UCSD-AML1 (cell line): ENCODE measurements at regions not wholly inside any gene's neighbourhood (a gene's known extent, or its start where the extent isn't known, plus 50 kb on each side); places are given as distances from the start of the nearest gene placed in this dataset.

Experiments used
- DNase-seq: peaks from one replicate; lab custom pipeline; 2025; ENCODE audit not compliant: unreplicated experiment; lab: John Stamatoyannopoulos, UW

DNA sequence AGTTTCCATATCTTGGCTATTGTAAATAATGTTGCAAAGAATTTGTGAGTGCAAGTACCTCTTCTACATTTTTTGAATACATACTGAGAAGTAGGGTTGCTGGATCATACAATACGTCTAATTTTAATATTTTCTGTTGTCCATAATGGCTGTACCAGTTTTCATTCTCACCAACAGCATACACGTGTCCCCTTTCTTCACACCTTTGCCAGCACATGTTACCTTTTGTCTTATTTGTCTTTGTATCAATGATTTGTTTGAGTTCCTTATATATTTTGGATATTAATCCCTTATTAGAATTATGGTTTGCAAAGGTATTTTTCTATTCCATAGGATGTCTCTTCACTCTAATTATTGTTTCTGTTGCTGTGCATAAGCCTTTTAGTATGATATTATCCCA lies 904.3 kb downstream of the METTL15 start:
- no peak for DNase-seq

DNA sequence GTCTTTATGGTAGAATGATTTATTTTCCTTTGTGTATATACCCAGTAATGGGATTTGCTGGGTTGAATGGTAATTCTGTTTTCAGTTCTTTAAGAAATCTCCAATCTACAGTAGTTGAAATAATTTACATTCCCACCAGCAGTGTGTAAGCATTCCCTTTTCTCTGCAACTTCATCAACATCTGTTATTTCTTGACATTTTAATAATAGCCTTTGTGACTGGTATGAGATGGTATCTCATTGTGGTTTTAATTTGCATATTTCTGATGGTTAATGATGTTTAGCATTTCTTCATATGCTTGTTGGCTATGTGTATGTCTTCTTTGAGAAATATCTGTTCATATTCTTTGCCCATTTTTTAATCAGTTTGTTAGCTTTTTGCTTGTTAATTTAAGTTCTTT lies 901.2 kb downstream of the METTL15 start:
- no peak for DNase-seq

DNA sequence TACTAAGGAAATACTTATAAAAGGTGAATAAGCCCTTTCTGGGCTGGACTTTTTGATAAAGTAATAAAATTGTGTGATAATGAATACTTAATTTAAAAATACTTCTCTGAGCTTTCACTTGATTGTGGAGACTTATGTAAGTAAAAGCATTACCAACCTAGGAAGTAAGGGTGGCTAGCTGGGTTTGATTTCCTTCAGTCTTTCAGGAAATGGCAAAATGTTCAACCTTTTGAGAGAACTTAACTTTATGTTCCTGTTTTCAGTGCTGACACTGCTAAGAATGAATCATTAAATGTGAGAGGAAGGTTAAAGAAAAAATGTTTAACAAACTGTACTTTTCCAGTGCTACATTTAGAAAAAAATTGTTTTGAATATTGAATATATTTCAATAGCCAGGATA lies 900.3 kb downstream of the METTL15 start:
- DNase-seq: no peak

DNA sequence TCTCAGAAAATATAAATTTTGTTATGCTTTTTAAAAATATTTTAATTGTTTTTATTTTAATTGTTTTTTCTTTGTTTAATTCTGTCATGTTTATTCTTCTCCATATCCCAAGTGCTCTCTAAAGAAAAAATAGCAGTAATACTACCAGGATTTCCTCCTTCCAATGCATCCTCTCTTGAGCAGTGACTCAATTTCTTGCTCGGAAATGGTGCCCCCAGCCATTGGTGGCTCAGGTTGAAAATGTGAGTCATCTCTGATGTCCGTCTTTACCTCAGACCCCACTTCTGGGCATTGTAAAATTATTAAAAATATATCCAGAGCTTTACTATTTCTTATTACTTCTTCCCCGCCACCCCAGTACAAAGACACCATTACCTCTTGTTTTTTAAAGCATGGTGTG lies 898.5 kb downstream of the METTL15 start:
- DNase-seq: no peak

DNA sequence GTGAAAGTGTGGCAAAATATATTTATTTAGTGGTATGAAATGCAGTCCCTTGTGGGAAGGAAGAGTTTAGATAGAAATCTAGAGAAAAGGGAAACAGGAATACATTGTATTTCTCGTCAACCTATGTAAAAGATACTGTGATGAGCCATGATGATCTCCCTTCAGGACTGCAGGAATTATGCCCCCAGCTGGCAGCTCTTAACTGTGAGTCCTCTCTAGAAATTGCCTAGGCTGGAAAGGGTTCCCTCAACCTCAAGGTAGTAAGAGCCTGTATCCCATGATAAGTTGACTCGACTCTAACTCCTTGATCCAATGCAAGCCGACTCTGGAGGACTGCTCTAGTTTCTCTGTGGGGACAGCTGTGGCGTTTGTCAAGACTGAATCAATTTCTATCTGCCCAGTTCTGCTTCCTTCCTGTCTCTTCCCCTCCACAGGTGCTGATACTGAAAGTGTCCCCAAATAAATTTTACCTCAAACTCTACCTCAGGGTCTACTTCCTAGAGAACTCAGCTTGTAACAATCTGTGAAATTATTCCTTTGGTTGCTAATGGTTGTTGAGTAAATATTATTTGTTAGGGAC lies 897.3 kb downstream of the METTL15 start:
- no peak for DNase-seq

DNA sequence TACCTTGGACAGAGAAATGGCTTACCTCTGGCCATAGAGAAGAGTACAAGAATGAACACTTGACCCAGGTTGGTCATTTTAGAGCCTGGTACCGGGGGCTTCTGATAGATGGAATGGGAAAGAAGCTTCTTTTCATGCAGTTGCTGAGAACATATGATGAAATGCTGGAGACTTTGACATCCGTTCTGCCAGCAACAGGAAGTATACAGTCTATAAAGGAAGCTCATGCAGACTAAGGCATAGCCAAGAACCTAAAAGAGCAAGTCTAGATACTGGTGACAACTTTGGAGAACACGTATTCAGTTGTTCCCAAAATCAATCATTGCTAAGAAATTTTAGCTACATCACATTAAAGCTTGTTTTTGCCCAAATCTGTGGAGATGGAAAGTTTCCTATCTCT lies 894.6 kb downstream of the METTL15 start:
- DNase-seq: no peak

DNA sequence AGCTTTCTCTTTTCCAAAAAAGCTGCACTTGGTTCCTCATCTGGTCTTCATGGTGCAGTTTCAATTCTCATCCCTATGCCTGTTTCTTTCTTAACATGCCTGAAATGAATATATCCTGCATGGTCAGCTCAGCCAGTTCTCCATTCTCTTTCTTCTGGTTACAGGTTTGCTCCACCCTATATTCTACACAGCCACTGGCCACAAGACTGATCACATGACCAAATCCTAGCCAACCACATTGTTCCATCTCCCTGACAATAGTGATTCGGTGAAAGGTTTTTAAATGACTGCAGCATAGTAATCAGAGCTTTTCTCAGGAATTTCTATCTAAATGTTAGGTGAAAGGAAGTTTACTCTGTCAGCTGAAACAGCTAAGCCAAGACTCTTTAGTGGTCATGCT lies 891.4 kb downstream of the METTL15 start:
- no peak for DNase-seq

DNA sequence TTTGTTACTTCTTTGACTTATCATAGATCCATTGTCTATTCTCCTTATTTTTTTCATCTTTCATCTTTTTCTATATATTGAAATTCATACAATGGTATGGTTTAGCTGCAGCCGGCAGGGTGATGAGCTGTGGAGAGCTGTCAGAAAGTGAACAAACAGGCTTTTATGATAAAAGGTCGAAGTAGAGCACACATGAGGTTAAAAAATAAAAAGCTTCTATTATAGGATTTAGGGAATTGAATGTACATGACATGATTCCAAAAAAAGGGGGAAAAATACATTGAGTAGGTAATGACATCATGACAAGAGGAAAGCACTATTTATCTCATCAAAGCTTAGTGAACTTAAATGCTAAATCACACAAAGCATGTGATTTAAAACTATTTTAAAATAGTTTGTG lies 884.8 kb downstream of the METTL15 start:
- no peak for DNase-seq

DNA sequence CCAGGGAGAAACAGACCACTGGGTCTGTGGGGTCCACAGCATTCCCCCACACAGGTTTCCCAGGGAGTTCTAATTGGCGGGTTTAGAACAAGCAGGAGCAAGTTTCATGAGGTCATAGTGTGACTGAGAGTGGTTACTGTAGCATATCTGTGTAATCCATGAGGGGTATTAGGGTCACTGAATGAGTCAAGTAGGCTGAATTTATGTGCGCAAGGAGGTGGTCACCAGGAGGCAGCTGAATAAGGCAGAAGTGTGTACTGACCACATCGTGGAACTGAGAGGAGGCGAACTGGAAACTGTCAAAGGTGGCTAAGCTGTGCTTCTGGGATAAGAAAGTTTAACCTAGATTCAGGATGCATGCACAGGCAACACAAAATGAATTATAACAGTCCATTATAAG lies 876.0 kb downstream of the METTL15 start:
- DNase-seq: no peak

DNA sequence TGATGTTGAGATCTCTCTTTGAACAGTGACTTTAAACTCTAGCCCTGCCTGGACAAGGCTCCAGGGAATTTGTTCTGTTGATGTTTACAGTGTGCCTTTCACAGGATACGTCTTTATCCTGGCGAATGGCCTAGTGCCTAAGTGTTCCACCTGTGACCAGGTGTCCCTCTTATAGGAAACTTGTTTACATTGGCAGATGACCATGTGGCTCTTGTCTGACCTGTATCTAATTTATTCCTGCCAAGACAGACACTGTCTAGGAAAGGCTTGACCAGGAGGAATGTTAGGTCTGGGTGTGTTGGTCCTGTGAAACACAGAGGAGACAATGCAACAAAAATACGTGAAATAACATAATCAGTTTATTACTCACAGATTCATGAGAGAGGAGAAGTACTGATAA lies 875.6 kb downstream of the METTL15 start:
- DNase-seq: no peak

DNA sequence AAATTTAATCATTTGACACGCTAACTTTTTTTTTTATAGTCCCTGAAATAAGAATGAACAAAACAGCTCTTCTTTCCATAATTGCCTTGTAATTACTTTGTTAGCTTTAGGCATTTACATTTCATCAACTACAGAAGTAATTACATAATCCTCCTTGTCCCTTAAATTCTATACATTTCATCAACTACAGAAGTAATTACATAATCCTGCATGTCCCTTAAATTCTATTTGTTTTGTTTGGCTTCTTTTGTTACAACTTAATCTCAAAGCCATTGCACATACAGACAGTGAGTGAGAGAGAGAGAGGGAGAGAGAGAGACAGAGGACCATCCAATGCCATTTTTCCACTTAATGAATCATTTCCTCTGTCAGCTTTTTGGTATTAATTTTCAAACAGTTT lies 873.2 kb downstream of the METTL15 start:
- no peak for DNase-seq

DNA sequence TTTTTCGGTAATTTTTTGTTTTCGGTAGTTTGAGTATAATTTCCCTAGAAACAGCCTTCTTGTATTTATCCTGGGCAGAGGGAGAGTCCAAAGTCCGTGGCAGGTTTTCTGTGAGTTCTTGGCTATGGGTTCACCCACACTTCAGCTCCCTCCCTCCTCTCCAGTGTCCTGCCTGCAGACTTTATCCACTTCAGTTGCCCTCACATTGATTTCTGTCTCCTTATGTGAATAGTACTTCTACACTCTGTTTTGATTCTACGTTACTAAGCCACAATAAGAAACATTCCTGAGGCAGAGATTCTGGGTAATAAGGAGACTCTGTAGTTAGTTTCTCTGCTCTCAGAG lies 868.6 kb downstream of the METTL15 start:
- no peak for DNase-seq

DNA sequence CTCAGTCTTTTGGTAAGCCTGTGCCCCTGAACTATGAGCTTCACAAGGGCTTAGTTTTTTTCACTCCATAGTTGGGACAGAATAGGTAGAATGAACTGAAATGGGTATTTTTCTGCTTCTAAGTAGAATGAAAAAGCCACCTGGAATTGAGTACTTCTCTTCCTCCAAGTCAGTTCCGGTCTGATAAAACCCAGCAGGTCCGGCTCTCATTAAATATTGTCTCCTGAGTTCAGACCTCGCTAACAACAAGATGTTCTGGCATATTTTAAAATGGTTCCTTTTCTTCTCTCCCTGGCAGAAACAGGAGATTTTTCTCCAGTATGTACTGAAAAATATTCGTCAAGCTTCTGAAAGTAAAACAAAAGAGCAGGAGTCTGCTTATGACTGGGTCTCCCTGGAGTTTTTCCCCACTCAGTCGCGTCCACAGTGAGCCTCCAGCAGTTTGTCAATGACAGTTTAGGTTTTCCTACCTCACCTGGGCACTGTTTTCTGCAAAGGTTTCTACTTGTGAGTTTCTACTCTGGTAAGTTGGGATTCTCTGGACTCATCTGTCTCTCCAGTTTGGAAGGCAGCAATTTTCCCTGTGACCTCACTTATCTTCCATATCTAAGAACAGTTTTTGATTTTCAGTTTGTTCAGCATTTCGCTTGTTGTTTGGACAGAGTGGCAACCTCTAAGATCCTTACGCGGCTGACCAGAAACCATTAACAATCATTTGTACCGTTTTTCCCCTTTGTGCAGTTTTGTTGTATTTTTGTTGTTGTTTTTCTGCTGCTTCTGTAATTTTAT lies 868.0 kb downstream of the METTL15 start:
- no peak for DNase-seq

DNA sequence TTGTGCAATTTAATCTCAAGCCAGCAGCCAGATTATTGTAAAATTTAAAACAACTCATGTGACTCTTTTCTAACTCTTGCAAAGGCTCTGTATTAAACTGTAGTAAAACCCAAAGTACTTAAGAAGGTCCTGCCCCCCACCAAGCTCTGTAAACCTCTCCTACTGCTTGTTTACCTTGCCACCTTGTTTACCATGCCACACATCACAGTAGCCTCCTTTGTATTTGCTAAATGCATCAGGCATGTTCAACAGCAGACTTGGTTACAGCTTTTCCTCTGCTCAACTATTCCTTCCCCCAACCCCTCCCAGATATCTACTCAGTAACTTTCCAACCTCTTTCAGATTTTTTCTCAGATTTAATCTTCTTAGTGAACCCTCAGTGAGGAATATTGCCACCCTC lies 861.6 kb downstream of the METTL15 start:
- DNase-seq: no peak

DNA sequence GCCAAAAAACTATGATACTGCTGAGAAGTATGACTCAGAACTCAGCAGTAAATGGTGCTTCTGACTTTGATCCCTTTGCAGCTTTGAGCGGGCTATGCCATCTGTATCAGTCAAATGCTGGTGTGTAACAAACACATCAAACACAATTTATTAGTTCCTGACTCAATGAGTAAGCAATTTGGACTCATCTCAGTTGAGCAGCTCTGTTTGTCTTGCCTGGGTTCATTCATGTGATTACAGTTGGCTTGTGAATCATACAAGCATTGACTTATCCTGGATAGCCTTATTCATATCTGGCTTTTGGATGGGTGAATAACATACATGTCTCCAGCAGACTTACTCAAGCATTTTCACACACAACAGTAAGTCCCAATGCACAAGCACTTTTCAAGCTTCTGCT lies 858.8 kb downstream of the METTL15 start:
- no peak for DNase-seq

DNA sequence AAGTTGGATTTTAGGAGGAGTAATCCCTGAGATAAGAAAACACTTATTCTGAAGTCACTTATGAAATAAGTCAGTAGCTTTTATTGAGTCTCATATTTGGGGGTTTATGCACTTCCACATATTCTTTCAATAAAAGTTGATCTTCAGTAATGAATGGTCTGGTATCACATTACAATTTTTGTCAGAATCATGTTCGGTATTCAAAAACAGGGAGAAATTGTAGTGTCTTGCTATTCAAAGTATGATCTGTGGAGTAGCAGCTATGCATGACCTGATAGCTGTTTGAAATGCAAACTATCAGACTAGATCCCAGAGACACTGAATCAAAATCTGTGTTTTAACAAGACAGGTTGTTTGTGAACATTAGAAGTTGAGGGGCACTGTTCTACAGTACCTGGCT lies 857.6 kb downstream of the METTL15 start:
- DNase-seq: no peak

DNA sequence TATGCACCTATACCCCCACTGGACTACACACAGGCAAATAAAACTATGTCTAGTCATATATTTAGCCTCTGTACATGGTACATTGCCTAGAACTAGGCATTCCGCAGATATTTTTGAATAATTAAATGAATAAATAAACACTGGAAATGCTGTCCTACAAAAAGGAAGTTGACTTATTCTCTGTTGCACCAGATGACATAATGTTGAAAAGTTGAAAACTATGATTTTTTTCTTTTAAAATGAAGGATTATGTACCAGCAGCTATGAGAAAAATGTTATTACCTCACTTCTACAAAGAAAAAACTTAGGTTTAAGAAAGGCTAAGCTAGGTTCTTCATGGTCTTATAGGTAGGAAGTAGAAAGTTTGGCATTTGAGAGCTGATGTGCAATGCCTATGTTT lies 856.6 kb downstream of the METTL15 start:
- no peak for DNase-seq

DNA sequence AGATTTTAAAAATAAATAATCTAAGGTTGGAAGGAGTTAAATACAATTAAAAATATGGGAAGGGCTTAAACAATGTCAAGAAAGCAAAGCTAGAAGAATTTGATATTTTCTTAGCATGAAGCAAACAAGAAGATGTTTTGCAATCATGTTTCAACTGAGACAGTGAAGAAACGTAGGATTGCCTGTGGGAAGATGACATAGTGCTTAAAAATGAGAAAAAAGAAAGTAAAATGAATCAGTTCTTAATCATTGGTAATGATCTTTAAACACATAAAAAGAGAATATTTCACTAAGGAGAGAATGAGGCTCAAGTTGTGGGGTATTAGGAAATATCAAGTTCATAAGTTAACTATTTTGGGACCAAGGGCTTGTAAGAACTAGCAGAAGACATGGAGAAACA lies 855.0 kb downstream of the METTL15 start:
- no peak for DNase-seq

DNA sequence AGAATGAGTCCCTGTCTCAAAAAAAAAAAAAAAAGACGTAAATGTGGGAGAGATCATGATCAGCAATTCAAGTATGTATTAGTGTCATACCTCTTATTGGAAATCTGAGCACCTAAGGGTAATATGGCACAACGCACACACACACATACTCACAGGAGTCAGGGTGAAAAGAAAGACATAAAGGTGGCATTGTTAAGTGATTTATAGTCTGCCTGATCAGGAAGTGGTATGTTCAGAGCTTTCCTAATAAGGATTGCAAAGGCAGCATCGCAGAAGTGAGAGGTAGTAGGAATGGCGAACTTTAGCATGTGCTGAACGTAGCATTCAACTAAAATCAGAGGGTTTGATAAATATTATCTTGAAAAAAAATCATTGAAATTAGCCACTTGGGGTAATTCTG lies 854.3 kb downstream of the METTL15 start:
- DNase-seq: no peak

DNA sequence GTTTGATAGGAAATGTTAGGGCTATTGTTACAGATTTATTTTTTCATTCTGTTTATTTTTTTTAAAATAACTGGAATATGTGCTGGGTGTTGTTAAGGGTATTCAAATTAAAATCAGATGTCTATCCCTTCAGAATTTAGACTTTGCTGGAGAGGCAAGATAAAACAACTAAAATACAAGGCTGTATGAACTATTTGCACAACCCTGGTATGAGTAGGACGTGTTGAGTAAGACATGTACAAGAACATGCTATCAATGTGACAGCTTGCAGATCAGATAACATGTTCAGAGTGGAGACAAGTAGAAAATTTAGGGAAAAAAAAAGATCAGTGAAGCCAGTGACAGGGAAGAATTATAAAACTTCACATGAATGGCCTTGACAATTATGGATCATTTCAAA lies 853.5 kb downstream of the METTL15 start:
- DNase-seq: no peak

DNA sequence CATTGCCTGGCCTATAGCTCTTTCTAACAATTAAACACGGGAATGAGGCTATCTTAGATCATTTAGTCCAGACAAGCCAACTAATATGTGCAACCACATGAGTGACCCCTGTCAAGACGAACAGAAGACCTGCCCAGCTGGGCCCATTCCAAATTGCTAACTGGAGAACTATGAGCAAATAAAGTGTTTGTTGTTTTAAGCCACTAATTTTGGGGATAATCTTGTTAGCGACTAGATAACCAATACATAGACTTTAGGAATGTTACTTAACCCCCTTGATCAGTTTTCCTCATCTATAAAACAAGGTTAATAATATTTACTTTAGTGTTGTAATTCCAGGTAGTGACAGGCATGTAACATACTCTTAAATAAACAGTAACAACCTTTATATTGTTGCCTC lies 848.3 kb downstream of the METTL15 start:
- DNase-seq: no peak

DNA sequence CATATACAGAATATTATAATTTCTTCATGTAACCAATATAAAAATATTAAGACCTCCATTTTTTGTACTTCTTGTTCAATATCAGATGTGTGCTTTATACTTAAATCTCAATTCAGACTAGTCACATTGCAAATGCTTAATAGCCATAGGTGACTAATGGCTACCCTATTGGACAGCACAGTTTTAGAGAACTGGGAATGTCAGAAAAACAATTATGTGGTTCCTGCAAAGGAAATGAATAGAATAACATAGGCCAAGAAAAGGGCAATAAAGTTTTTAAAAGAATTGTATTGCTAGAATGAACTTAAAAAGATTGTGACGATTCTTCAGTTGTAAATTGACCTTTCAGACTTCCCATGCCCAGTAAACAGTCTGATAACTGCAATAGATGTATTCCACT lies 843.0 kb downstream of the METTL15 start:
- DNase-seq: no peak

DNA sequence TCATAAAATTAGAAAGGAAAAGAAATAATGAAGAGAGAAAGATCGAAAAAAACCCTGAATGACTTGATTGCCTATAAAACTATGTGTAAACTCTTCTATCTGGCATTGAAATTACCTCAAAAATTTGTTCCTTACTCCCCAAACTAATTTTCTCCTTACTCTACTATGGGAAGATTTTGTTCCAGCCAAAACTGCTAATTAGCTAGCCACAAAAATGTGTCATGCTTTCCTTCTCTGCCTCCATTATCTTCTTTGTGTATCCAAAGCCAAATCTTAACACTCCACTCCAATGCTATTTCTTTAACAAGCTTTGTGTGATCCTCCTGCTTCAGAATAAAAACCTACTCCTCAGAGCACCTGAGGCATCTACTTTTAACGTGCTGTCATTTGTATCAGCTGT lies 831.2 kb downstream of the METTL15 start:
- no peak for DNase-seq
